SK-N-SH (cell line): ENCODE measurements at regions not wholly inside any gene's neighbourhood (a gene's known extent, or its start where the extent isn't known, plus 50 kb on each side); places are given as distances from the start of the nearest gene placed in this dataset.

Experiments
- CTCF ChIP-seq: fragments of 200-600 bp; sonication (generic); IDR thresholded peaks from 2 replicates; pipeline ENCODE4 v1.6.1; 2017; ENCODE audit warnings: antibody characterized with exemption, mild to moderate bottlenecking, moderate library complexity
- EP300 ChIP-seq, 2 experiments: IDR thresholded peaks; 2 replicates each; pipeline versions ENCODE4 v1.4.0 to v1.6.1; 2012; ENCODE audit warnings: borderline replicate concordance in 1 of 2, low read depth in 1 of 2, low read length in 1 of 2
- JUND ChIP-seq: IDR thresholded peaks from 2 replicates; pipeline ENCODE4 v1.4.0; 2012
- REST ChIP-seq: IDR thresholded peaks from 2 replicates; pipeline ENCODE4 v1.6.1; 2012; ENCODE audit warnings: mild to moderate bottlenecking, low read depth, low read length, moderate library complexity
- SIN3A ChIP-seq: IDR thresholded peaks from 2 replicates; pipeline ENCODE4 v1.6.1; 2012; ENCODE audit warnings: low read depth, mild to moderate bottlenecking, low read length, moderate library complexity, borderline replicate concordance
- USF2 ChIP-seq: fragments of 150-350 bp; IDR thresholded peaks from 2 replicates; pipeline ENCODE4 v1.6.1; 2017; ENCODE audit warnings: antibody characterized with exemption, low read length, low read depth, borderline replicate concordance

GRCh38 chr6:91886183-91886795 lies 1299.4 kb upstream of the MAP3K7 start:
- TF ChIP-seq SIN3A = no peak
- no peak for TF ChIP-seq REST
- TF ChIP-seq CTCF = no peak
- TF ChIP-seq JUND = no peak
- no peak for TF ChIP-seq EP300 (IDR thresholded peaks at IDR 0.05; ENCODE audit: borderline replicate concordance in 1 of 2, low read depth in 1 of 2, low read length in 1 of 2)
- no peak for TF ChIP-seq USF2
